SU-DHL-6 (cell line): ENCODE measurements at regions not wholly inside any gene's neighbourhood (a gene's known extent, or its start where the extent isn't known, plus 50 kb on each side); places are given as distances from the start of the nearest gene placed in this dataset.

Source experiments
- H2AFZ ChIP-seq: fragments of 200-600 bp; sonication (generic); 2 replicates; pipeline ENCODE4 v1.6.1; 2014; ENCODE audit warnings: low read depth, mild to moderate bottlenecking, moderate library complexity, mixed read lengths, antibody characterized with exemption, low read length; ENCODE audit not compliant: severe bottlenecking
- H3F3A ChIP-seq: fragments of 200-600 bp; shearing (Covaris generic); 2 replicates; pipeline ENCODE4 v1.6.0; 2016; ENCODE audit warnings: antibody characterized with exemption, mild to moderate bottlenecking; ENCODE audit not compliant: insufficient read depth
- H3K27ac ChIP-seq: fragments of 200-600 bp; sonication (generic); 2 replicates; pipeline ENCODE4 v1.5.1; 2016; ENCODE audit warnings: low read depth, mild to moderate bottlenecking, low read length, moderate library complexity, mixed read lengths
- H3K27me3 ChIP-seq: fragments of 200-600 bp; sonication (generic), shearing (Covaris generic); 2 replicates; pipeline ENCODE4 v1.6.0; 2014; ENCODE audit warnings: mild to moderate bottlenecking, low read length
- H3K36me3 ChIP-seq: fragments of 200-600 bp; sonication (generic); 2 replicates; pipeline ENCODE4 v1.6.1; 2014; ENCODE audit warnings: mild to moderate bottlenecking, low read length, mixed read lengths
- H3K4me2 ChIP-seq: fragments of 300-600, 200-600 bp; shearing (Covaris generic), sonication (generic); 2 replicates; pipeline ENCODE4 v1.6.0; 2014; ENCODE audit warnings: low read length, low read depth, mild to moderate bottlenecking; ENCODE audit not compliant: poor library complexity, severe bottlenecking
- H3K4me3 ChIP-seq: fragments of 200-600 bp; sonication (generic); 2 replicates; pipeline ENCODE4 v1.5.1; 2014; ENCODE audit warnings: antibody characterized with exemption, low read length, mild to moderate bottlenecking, mixed read lengths; ENCODE audit not compliant: insufficient read depth, poor library complexity, severe bottlenecking
- H3K79me2 ChIP-seq: fragments of 200-600 bp; sonication (generic); 2 replicates; pipeline ENCODE4 v1.6.1; 2014; ENCODE audit warnings: mild to moderate bottlenecking, low read length, moderate library complexity; ENCODE audit not compliant: insufficient read depth
- H3K9ac ChIP-seq: fragments of 200-600 bp; sonication (generic); 2 replicates; pipeline ENCODE4 v1.7.0; 2014; ENCODE audit warnings: mild to moderate bottlenecking, low read length
- H3K9me2 ChIP-seq: fragments of 200-600 bp; sonication (generic); replicated peaks from 2 replicates; pipeline ENCODE4 v1.6.1; 2014; ENCODE audit warnings: low read length; ENCODE audit not compliant: insufficient read depth
- H3K9me3 ChIP-seq: fragments of 200-600 bp; sonication (generic); 2 replicates; pipeline ENCODE4 v1.6.1; 2014; ENCODE audit warnings: low read length, mixed read lengths; ENCODE audit not compliant: insufficient read depth
- H4K20me1 ChIP-seq: fragments of 200-600 bp; sonication (generic); 2 replicates; pipeline ENCODE4 v1.6.1; 2014; ENCODE audit warnings: low read depth, mild to moderate bottlenecking, antibody characterized with exemption, low read length, moderate library complexity, mixed read lengths
- EZH2phosphoT487 ChIP-seq: fragments of 200-600 bp; sonication (generic), shearing (Covaris generic); conservative IDR thresholded peaks from 2 replicates; pipeline ENCODE4 v1.6.1; 2018; ENCODE audit warnings: mild to moderate bottlenecking, antibody characterized with exemption, low read length, moderate library complexity, mixed read lengths
- TF ChIP-seq, protein P1 (sequence below): fragments of 200-600 bp; sonication (generic); IDR thresholded peaks from one replicate; pipeline ENCODE4 v1.5.1; 2017; ENCODE audit warnings: antibody characterized with exemption, mild to moderate bottlenecking, low read length, moderate library complexity; ENCODE audit not compliant: insufficient read depth, poor library complexity, severe bottlenecking

DNA sequence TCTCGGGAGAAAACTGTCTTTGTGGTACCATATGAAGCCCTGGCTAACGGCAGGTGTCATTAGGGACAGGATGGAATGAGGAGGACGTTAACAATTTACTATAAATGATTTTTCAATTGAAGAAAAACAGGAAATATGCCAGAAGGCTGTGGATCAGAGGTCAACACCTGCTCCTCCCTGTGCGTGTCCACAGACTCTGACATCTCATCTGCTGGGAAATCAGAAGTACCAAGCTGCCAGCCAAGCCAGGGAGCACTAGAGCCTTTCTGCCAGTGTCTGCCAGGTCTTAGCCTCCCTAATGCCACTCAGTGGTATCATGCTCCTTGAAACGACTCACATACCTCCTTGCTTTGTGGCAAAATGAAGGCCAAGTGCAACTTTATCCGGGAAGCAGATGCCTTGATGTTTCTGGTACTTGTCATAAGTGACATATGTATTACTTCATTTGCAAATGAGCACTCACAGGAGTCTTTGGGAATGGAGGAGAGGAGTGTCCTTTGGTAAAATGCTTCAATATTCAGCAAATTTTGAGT is 541.1 kb downstream of the SATB2 start:
- Histone ChIP-seq H3K36me3 (no peaks in the 10 kb centered on the region), H3K4me3 (no peak overlapping the region), H3K79me2 (no peaks in the 10 kb centered on the region), H3K27ac (no peak overlapping the region), H2AFZ (no peak overlapping the region), H3F3A (no peaks in the 10 kb centered on the region), H3K27me3 (no peaks in the 10 kb centered on the region), H3K9me3 (no peaks in the 10 kb centered on the region), H4K20me1 (no peaks in the 10 kb centered on the region), H3K9ac (no peak overlapping the region), H3K4me2 (no peak overlapping the region), H3K9me2 (no peaks in the 10 kb centered on the region)
- TF ChIP-seq, protein P1, sequence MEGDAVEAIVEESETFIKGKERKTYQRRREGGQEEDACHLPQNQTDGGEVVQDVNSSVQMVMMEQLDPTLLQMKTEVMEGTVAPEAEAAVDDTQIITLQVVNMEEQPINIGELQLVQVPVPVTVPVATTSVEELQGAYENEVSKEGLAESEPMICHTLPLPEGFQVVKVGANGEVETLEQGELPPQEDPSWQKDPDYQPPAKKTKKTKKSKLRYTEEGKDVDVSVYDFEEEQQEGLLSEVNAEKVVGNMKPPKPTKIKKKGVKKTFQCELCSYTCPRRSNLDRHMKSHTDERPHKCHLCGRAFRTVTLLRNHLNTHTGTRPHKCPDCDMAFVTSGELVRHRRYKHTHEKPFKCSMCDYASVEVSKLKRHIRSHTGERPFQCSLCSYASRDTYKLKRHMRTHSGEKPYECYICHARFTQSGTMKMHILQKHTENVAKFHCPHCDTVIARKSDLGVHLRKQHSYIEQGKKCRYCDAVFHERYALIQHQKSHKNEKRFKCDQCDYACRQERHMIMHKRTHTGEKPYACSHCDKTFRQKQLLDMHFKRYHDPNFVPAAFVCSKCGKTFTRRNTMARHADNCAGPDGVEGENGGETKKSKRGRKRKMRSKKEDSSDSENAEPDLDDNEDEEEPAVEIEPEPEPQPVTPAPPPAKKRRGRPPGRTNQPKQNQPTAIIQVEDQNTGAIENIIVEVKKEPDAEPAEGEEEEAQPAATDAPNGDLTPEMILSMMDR, result no peak

DNA sequence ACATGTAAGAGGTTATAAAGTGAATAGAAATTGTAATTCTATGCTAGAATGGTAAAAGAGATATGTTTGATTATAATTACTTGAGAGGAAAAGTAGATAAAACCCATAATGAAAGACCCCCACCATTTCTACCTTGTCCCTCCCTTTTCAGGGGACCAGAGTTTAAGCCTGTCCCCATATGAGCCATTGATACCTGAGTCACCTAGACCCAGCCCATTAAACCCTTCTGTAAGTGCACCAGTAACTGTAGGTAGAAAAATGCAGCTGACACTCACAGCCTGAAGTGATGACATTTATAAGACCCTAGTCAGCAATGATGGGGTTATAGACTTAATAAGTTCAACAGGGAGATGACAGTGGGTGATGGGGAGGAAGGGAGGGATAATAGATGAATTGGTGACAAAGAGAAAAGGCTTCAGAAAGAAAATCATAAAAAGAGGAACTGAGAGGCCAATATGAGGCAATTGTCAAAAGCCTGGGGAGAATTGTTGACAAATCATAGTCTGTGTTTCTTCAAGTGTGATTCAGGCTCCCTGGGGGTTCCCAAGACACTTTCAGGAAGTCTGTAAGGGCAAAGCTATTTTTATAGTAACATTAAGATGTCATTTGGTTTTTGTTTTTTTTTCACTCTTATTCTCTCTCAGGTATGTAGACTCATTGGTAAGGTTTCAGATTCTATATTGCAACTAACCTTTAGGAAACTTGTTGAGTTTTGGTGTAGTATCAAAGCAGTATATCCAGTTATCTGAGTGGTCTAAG is 544.2 kb downstream of the SATB2 start:
- H3K27ac ChIP-seq, result no peak overlapping the region
- no peak overlapping the region for H3K4me2 ChIP-seq

DNA sequence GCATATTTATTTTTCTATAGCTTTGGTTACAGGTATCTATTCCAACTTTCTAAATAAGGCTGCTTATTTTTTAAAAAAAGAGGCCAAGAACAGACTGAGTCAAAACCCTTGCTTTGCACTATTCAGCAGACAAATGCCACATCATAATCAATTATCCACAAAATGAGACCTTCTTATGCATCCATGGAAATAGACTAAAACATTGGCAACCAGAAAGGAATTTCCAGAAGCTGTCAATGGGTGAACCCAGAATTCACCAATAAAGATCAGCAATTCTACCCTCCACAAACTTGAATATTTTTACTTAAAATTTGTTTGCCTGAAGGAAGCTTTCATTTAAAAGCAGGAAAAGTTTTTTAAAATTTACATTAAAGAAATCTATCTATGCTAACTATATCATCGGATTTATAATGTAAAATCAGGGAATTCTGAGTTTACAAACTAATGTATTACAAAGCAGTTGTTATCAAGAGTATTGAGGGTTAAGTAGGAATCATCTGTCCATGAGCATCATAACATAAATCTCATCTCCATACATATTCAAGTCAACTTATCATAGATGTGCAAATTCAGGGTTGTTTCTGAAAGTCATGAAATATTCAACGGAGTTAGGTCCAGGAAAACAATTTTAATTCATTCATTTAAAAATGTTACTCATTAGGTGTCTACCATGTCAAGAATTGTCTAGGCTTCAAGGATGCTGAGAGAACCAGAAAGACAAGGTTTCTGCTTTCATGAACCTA is 548.0 kb downstream of the SATB2 start:
- H3F3A ChIP-seq, result no peaks in the 10 kb centered on the region
- no peak overlapping the region for H3K9ac ChIP-seq
- no peaks in the 10 kb centered on the region for H3K9me2 ChIP-seq
- no peak overlapping the region for H3K27ac ChIP-seq
- H3K36me3 ChIP-seq, result no peaks in the 10 kb centered on the region
- H3K4me3 ChIP-seq, result no peak overlapping the region
- no peaks in the 10 kb centered on the region for H3K9me3 ChIP-seq
- H3K27me3 ChIP-seq, result no peaks in the 10 kb centered on the region
- TF ChIP-seq EZH2phosphoT487, result no peak
- TF ChIP-seq, protein P1, result no peak
- no peak overlapping the region for H2AFZ ChIP-seq
- H3K4me2 ChIP-seq, result no peak overlapping the region
- no peaks in the 10 kb centered on the region for H3K79me2 ChIP-seq
- no peaks in the 10 kb centered on the region for H4K20me1 ChIP-seq

More for the DNA sequence above, 544.2 kb downstream of the SATB2 start:
- H3K9me2 ChIP-seq, result no peaks in the 10 kb centered on the region
- H3F3A ChIP-seq, result no peaks in the 10 kb centered on the region
- H3K9me3 ChIP-seq, result no peaks in the 10 kb centered on the region
- TF ChIP-seq EZH2phosphoT487, result no peak
- TF ChIP-seq, protein P1, result no peak
- H3K79me2 ChIP-seq, result no peaks in the 10 kb centered on the region
- H2AFZ ChIP-seq, result no peak overlapping the region
- no peaks in the 10 kb centered on the region for H3K27me3 ChIP-seq
- no peak overlapping the region for H3K4me3 ChIP-seq
- H4K20me1 ChIP-seq, result no peaks in the 10 kb centered on the region
- no peak overlapping the region for H3K9ac ChIP-seq
- H3K36me3 ChIP-seq, result no peaks in the 10 kb centered on the region
